Vagina (tissue), 2 donors: ENCODE measurements at regions not wholly inside any gene's neighbourhood (a gene's known extent, or its start where the extent isn't known, plus 50 kb on each side); places are given as distances from the start of the nearest gene placed in this dataset.

Source experiments
- POLR2A ChIP-seq, 2 donors: fragments of 450-650 bp; IDR thresholded peaks; one replicate each; pipeline ENCODE4 v1.6.1; 2017; ENCODE audit warnings: antibody characterized with exemption in 2 of 2, mild to moderate bottlenecking in 2 of 2, moderate library complexity in 2 of 2
- POLR2AphosphoS5 ChIP-seq, 2 donors: sonication (generic); formaldehyde crosslinking; IDR thresholded peaks; one replicate each; pipeline ENCODE4 v1.9.0; 2017; ENCODE audit warnings: antibody characterized with exemption in 2 of 2, mild to moderate bottlenecking in 2 of 2, low read depth in 1 of 2; ENCODE audit not compliant: insufficient read depth in 1 of 2
- TF ChIP-seq, protein P1 (sequence below), 3 experiments: fragments of 450-650 bp in 2 of 3; fragments of 200-600 bp in 1 of 3; sonication (generic) in 1 of 3; IDR thresholded peaks; one replicate each; pipeline ENCODE4 v1.5.1; 2017 to 2019; ENCODE audit warnings: antibody characterized with exemption in 3 of 3, mild to moderate bottlenecking in 2 of 3, moderate library complexity in 2 of 3

DNA sequence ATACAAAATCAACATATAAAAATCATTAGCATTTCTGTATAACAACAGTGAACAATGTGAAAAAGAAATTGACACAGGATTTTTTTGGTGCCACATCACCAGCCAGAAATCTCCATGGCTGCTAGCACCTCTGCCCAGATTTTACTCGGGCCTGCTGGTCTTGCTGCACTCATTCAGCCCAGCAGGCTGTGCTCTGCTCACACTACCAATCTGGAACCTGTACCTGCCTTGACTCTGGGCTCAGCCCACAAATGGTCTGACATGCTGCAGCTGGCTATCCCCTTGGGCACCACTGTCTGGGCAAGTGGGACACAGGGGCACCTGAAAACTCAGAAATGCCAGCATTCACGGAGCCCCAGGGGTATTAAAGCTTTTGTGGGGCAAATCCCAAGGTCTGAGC lies 392.5 kb upstream of the NRXN1 start:
- TF ChIP-seq, protein P1, sequence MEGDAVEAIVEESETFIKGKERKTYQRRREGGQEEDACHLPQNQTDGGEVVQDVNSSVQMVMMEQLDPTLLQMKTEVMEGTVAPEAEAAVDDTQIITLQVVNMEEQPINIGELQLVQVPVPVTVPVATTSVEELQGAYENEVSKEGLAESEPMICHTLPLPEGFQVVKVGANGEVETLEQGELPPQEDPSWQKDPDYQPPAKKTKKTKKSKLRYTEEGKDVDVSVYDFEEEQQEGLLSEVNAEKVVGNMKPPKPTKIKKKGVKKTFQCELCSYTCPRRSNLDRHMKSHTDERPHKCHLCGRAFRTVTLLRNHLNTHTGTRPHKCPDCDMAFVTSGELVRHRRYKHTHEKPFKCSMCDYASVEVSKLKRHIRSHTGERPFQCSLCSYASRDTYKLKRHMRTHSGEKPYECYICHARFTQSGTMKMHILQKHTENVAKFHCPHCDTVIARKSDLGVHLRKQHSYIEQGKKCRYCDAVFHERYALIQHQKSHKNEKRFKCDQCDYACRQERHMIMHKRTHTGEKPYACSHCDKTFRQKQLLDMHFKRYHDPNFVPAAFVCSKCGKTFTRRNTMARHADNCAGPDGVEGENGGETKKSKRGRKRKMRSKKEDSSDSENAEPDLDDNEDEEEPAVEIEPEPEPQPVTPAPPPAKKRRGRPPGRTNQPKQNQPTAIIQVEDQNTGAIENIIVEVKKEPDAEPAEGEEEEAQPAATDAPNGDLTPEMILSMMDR (IDR thresholded peaks at IDR 0.05) = no peak
- no peak for TF ChIP-seq POLR2A (IDR thresholded peaks at IDR 0.05)
- TF ChIP-seq POLR2AphosphoS5 (IDR thresholded peaks at IDR 0.05; ENCODE audit: insufficient read depth in 1 of 2, low read depth in 1 of 2) = no peak
